ENCODE measurements at regions not wholly inside any gene's neighbourhood (a gene's known extent, or its start where the extent isn't known, plus 50 kb on each side); places are given as distances from the start of the nearest gene placed in this dataset.

DNA sequence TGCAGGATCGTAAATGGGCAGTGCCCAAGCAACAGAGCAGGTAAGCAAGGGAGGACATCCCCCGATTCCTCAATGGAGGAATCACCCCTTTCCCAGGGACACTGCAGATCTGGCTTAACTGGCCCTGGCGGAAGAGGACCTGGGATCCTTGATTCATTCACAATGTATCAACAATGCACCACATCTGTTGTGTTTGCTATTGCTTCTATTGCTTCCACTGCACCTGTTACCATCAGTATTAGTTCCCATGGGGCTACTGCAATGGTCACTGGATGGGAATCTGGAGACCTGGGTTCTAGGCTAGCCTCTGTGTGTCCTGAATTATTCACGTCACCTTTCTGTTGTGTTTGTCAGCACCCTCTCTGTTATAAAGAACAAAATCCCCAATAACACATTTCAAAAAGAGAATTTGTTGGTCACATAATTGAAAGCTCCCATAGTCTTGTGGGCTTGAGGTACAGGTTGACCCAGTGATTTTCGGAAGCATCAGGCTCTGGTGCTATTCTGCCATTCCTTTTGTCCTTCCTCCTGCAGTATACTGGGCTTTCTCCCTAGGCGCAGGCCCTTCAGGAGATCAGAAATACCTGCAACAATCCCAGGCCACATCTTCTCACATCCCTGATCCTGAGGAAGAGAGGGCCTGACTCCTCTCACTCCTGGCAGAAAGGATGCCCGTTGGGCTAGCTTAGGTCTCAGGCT, 193.5 kb upstream of the GLI2 start:
- in situ Hi-C loops (cut with HindIII; ENCODE audit: low sequenced_read_pairs) = no loop called here

DNA sequence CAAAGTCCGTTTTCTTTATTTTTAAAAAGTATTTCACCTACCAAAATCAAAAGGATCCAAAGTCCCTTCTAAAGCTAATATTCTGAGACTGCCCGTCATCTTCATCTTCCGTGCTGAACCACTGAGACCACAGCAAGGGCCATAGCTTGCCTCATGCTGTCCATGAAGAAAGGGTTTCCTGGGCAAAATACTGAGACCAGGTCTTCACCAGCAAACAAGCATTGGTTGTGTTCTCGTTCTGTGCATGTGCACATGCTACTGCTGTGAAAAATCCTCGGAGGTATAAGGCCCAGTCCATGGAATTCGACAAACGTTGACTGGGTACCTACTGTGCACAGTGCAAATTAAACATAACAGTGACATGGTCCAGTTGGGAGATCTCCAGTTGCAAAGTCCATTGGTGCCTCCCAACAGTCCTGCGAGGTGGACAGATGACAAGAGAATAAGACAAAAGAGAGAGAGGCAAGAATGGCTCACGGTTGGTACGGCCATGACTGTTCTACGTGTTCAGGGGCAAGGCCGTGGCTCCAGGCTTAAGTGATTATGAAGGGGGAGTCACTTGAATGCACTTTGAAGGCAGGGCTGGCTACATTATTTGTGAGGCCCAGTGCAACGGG, 192.6 kb upstream of the GLI2 start:
- in situ Hi-C loops (cut with HindIII; ENCODE audit: low sequenced_read_pairs) = no loop called here

DNA sequence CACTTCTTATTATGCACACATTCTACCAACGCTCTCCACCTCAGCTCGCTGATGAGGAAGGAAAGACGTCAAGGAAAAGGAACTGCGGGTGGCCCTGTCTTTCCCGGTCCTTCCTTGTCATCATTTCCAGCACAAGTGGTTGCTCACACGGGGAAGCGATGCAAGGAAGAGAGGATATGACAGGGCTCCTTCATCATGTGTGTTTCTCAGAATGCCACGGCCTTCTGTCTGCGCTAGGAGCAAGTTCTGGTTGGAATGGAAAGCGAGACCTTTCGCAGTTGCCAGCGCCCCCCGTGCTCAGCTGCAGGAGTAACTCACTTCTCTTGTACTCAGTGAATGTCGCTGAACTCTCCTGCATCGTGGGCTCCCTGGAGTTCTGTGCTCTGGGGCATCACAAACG, 191.8 kb upstream of the GLI2 start:
- in situ Hi-C loops (cut with HindIII; ENCODE audit: low sequenced_read_pairs) = no loop called here

DNA sequence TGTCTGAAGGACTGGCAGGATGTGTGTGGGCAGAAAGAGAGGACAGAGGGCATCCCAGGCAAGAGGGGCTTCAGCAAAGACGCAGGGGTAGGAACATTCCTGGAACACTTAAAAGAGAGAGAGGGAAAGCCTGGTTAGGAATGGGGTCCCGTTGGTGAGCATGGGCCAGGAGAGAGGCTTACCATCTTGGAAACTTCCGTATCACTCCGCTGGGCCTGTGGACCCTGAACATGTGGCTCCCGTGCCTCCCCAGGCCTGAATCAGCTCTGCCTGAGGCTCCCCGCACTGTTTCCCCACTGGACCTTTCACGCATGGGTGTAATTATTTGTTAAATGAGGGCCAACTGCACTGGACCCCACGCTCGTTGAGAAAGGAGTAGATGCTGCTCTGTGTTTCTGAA, 191.1 kb upstream of the GLI2 start:
- in situ Hi-C loops (cut with HindIII; ENCODE audit: low sequenced_read_pairs) = no loop called here

DNA sequence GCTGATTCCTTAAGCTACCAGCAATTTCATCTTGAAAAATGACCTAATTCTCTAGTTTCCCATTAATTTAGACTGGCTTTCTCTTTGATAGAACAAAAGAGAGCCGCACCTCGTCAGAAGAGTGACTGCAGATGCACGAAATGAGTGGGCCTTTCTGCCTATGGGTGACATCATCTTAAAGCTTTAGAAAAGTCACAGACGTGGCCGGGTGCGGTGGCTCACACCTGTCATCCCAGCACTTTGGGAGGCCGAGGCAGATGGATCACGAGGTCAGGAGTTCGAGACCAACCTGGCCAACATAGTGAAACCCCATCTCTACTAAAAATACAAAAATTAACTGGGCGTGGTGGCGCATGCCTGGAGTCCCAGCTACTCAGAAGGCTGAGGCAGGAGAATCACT, 190.7 kb upstream of the GLI2 start:
- in situ Hi-C loops (cut with HindIII; ENCODE audit: low sequenced_read_pairs) = loop anchor here (5.0 kb wide), 2 partner anchors 52 to 83 kb away; no protein-coding TSS in a partner anchor

DNA sequence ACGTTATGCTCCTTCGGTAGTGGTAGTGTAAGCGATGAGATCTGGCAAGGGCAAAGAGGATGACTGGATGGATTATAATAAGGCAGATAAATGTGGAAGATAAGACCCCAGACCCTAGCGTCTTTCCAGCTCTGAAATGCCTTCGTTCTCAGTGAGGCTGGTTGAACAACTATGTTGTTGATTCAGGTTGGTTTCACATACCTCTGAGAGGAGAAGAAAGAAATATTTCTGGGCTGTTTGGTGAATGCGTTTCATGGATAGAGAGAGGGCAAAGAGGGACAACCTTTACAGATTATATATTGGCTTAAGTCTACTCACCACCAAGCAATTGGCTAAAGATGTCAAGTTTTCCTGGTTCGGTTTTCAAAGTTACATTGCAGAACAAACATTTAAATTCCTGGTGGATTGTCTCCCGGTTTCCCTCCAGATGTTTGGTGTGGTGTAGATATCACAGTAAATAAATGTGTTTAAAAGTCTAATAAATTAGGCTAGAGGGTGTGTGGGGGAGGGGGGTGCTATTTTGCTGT, 190.1 kb upstream of the GLI2 start:
- in situ Hi-C loops (cut with HindIII; ENCODE audit: low sequenced_read_pairs) = loop anchor here (5.0 kb wide), 2 partner anchors 52 to 83 kb away; no protein-coding TSS in a partner anchor

DNA sequence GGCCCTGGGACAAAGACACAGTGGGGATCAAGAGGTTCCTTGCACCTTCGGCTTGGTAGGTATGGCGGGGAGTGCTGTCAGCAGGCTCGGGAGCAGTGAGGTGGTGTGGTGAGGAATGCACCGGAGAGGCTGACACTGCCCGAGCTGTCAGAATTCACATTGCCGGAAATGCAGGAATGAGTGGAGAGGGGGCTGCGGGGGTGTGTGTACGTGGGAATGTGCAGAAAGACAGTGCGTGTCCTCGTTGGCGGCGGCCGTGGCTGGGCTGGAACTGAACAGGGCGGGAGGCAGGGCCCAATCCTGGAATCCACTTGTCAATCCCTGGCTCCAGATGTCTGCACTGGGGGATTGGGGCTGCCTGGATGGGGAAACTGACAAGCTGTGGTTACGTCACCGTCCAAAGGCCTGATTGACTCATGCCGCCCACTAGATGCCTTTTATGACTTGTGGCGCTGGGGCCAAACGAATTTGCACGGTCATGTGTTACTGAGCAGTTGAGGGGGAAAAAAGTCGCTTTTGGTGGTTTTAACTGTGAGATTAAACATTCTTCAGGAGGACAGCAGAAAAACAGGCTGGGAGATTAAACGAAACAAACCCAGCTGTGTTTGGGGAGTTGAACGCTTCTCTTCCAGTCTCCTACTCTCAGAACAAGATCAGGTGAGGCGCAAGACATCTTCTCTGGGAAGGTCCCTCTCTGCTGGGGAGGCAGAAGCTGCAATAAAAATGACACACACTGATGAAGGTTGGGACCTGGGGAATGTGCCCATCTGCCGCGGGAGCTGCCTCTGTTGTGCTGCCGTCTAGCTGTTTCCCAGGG, 189.4 kb upstream of the GLI2 start:
- in situ Hi-C loops (cut with HindIII; ENCODE audit: low sequenced_read_pairs) = loop anchor here (5.0 kb wide), 2 partner anchors 51 to 84 kb away; no protein-coding TSS in a partner anchor

DNA sequence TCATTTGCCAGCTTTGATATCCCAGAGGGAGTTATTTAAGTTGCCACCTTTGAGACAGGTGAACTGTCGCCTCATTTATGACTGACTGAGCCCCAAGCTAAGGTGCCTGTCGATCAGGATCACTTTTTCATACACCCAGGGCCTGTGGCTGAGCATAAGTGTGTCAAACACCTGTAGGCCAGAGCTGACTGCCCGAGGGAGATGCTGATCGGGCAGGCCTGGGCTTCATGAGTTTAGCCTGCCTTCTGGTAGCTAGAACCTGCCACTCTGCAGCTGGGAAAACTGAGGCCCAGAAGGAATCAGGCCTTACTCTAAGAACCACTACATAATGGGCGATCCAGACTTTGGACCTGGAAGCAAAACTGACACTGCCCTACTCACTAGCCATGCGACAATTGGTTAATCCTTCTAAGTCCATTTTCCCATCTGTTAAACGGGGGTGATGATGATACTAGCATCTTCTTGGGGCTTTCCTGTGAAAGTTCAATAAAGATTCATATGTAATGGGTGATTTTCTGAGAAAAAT, 188.7 kb upstream of the GLI2 start:
- in situ Hi-C loops (cut with HindIII; ENCODE audit: low sequenced_read_pairs) = loop anchor here (5.0 kb wide), 2 partner anchors 50 to 85 kb away; no protein-coding TSS in a partner anchor

DNA sequence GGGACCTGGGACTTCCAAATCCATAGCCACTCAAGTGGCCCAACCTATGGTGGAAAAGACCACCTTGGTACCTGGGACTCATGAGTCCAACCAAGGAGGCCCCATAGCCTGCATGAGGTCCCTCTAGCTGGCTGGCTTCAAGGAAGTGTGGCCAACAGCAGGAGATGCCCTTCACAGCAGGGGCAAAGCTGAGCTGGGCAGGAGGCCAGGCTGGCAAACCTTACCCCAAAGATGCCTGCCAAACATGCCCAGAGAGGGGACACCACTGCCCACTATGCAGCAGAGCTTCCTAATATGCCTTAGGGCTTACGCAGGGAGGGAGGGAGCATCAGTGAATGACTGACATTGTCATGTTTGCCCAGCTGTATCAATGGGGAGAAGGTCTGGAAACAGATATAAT, 188.0 kb upstream of the GLI2 start:
- in situ Hi-C loops (cut with HindIII; ENCODE audit: low sequenced_read_pairs) = loop anchor here (5.0 kb wide), 2 partner anchors 50 to 85 kb away; no protein-coding TSS in a partner anchor

DNA sequence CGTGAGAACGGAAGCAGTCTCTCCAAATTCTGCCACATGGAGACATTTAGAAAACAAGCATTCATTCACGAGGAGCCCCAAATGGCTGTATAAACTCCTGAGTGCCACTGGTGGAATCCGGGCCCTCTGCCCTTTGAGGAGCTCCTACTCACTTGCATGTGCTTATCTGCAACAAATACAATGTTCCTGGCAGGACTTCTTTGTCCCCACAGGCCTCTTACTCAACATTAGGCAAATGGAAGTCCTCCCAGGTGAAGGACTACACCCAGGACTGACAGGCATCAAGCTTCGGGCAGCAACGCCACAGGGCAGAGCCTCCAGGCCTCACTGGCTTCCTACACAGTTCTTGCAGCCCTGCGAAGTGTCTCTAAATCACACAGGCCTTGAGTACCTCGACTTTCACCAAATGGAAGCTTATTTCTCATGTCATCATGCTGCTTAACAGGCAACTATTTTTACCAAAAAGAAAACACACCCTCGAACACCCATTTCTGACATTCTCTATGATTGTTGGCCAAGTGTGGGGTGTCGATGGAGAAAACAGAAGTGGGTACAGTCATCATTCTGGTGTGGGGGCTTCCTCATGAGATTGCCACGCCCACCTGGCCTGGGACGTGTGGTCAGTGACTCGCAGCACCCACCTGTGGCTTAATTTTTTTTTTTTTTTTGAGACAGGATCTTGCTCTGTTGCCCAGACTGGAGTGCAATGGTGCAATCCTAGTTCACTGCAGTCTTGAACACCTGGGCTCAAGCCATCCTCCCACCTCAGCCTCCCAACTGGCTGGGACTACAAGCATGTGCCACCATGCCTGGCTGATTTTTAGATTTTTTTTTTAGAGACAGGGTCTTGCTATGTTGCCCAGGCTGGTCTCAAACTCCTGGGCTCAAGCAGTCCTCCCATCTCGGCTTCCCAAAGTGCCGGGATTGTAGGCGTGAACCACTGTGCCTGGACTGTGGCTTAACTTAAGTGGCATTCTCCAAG, 186.8 kb upstream of the GLI2 start:
- in situ Hi-C loops (cut with HindIII; ENCODE audit: low sequenced_read_pairs) = loop anchor here (5.0 kb wide), 2 partner anchors 48 to 87 kb away; no protein-coding TSS in a partner anchor

DNA sequence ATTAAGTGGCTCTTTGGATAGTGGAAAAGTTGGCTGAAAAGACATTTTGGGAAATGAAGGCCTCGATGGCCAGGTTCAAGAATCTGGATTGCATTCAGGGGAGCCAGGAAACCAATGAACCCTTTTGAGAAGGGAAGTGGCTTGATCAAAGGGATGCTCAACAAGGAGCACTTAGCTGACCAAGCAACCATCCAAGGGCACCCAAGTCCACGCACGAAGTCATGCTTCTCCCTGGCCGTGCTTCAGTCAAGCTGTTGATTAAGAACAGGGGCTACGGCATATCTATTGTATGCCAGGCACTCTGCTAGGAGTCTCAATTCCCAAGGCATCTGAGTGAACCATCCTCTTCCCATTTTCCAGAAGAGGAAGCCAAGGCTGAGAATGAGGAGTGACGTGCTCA, 185.8 kb upstream of the GLI2 start:
- in situ Hi-C loops (cut with HindIII; ENCODE audit: low sequenced_read_pairs) = loop anchor here (5.0 kb wide), 2 partner anchors 47 to 88 kb away; no protein-coding TSS in a partner anchor

DNA sequence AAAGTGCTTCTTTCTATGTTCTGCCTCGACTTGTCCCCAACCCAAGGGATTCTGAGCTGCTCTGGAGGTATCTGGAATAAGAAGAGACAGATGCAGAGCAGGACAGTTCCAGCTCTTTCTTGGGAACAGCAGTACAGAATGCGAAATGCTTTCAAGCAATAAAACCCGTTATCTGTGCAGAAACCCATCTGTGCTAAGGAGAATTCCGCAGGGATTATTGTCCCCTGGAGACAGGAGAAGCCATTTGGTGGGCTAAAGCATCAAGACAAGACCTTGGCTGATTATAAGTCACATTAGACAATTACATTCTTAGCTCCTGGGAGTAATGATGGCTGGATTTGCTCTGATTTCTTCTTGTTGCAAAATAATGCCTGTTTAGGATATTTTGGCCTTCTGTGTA, 185.4 kb upstream of the GLI2 start:
- in situ Hi-C loops (cut with HindIII; ENCODE audit: low sequenced_read_pairs) = no loop called here

DNA sequence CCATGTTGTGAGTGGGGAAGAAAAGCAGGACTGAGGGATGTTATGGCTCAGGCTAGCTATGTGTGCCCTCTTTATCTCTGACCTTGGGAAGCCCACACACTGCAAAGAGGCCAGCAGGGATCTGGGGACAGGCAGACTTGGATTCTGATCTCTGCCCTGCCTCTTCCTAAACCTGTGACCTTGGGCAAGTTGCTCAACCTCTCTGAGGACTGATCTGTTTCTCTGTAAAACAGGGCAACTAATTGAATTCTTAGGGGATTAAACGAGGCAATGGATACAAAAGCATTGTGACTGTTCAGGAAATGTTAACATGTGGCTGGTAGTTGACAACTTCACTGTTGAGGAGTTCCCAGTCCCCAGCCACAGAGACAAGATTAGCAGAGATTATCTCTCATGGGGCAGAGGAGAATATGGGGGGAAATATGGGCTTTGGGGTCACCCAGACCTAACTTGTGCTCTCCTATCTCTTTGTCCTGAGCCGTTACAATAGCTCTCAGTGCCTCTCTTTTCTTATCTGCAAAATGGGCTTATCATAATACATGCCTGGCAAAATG, 184.7 kb upstream of the GLI2 start:
- in situ Hi-C loops (cut with HindIII; ENCODE audit: low sequenced_read_pairs) = no loop called here

DNA sequence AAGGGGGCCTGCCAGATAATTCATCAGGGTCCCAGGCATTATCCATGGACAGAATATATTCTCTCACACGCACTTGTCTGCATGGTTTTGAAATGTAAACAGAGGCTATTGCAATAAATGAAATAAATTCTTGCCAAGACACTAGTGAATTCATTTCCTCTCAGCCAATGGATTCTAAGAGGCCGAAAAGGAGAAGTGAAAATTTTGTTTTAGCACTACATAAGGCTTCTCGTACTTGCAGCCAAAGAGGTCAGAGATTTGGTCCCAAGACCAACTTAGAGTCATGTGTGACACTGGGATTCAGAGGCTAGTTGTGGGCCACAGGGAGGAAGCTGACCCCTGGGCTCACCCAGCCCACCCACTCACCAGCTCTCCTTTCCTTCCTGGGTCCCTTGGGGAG, 184.1 kb upstream of the GLI2 start:
- in situ Hi-C loops (cut with HindIII; ENCODE audit: low sequenced_read_pairs) = no loop called here

DNA sequence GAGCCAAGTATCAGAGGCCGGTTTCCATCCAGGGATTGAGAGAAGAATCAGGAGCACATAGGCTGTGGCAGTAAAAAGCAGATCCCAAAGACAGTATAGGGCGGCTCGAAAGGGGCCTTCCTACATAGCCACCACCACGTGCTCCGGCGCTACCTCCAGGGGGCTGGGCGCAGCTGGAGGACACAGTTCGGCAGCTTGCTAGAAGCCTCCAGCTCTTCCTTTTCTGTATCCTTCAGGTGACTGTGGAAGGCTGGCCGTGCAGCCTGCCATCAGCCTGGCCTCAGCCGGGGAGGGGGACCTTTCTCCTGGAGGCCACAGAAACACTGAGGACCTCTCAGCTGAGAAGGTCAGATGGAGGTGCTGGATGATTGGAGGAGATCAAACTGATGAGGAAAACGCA, 183.6 kb upstream of the GLI2 start:
- in situ Hi-C loops (cut with HindIII; ENCODE audit: low sequenced_read_pairs) = no loop called here

DNA sequence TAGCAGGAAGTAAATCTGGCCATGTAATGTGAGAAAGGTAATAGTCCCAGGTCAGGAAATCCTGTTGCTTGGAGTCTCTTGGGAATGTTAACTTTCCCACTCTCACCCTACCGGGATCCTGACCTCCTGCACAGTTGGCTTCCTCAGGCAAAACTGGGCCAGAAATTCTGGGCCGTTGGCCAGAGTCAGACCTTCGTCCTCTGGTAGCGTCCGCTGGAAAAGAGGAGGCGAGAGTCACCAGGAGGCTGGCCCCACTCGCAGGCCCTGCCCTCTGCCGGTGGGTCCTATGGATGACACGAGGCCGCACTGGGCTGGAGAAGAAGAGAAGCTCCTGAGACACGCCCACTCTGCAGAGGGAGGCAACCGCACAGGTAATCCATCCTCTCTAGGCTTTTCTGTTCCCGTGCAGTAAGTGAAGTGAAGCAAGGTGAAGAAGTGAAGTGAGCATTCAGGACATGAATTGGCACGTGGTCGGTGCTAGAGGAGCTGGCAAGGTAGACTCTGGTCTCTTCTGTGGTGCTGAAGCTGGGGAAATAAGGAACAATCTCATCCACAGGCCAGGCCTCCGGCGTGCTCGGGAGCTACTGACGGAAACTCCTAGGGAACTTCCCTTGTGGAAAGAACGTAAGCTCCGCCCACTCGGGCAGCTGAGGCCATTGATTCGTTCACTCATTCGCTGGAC, 182.7 kb upstream of the GLI2 start:
- in situ Hi-C loops (cut with HindIII; ENCODE audit: low sequenced_read_pairs) = no loop called here

DNA sequence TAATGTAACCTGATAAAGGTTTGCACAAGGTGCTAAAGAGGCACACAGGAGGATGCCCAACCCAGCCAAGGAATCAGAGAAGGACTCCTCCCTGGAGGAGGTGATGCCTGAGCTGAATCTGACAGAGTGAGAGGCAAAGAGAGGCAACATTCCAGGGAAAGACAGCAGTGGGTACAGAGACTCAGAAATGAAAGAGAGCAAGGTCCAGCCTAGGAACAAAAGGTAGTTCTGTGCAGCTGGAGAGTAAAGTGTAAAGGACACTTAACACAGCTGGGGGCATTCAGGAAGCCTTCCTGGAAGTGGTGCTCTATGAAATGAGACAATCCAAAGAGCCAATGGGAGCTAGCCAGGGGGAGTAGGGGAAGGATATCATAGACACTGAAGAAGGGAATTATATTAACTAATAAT, 181.0 kb upstream of the GLI2 start:
- in situ Hi-C loops (cut with HindIII; ENCODE audit: low sequenced_read_pairs) = no loop called here

DNA sequence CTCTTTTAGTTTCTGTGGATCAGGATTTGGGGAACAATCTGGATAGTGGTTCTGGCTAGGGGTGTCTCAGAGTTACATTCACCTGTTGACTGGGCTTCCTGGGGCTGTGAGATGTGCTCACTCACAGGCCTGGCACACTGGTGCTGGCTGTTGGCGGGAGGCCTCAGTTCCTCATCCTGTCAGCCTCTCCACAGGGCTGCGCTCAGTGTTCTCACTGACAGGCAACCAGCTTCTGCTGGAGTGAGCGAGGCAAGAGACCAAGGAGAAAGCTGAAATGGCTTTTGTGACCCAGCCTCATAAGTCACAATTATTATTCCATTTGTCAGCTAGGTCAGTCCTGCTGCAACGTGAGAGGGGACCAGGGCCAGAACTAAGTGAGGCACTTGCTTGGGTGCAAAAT, 180.6 kb upstream of the GLI2 start:
- in situ Hi-C loops (cut with HindIII; ENCODE audit: low sequenced_read_pairs) = no loop called here

DNA sequence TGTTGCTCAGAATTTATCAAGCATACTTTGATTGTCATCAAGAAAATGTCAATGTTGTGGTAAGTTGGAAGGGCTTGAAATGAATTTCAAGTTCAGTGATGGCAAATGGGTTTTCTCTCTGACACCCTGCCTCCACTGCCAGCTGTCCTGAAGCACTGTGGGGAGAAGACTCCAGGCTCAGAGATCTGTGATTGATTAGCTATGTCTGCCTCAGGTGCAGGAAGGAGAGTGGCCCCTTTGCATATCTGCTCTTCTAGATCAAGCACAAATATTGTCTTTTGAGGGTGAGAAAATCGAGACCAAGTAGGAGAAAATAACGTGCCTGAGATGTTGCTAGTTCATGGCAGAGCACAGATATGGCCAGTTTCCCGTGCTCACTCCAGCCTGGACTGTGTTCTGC, 178.8 kb upstream of the GLI2 start:
- in situ Hi-C loops (cut with HindIII; ENCODE audit: low sequenced_read_pairs) = no loop called here
